Ishikawa (cell line): ENCODE measurements at regions not wholly inside any gene's neighbourhood (a gene's known extent, or its start where the extent isn't known, plus 50 kb on each side); places are given as distances from the start of the nearest gene placed in this dataset.

Experiments used
- CEBPB ChIP-seq: IDR thresholded peaks from 2 replicates; pipeline ENCODE4 v1.6.1; 2012
- CREB1 ChIP-seq: IDR thresholded peaks from 2 replicates; pipeline ENCODE4 v1.6.1; 2012; ENCODE audit warnings: low read depth
- EGR1 ChIP-seq: IDR thresholded peaks from 2 replicates; pipeline ENCODE4 v1.6.1; 2012
- EP300 ChIP-seq: IDR thresholded peaks from 2 replicates; pipeline ENCODE4 v1.6.1; 2012; ENCODE audit warnings: borderline replicate concordance
- FOXM1 ChIP-seq: IDR thresholded peaks from 2 replicates; pipeline ENCODE4 v1.6.1; 2012; ENCODE audit warnings: low read depth, borderline replicate concordance
- MAX ChIP-seq: IDR thresholded peaks from 2 replicates; pipeline ENCODE4 v1.6.1; 2012
- NFIC ChIP-seq: IDR thresholded peaks from 2 replicates; pipeline ENCODE4 v1.6.1; 2012
- RAD21 ChIP-seq: IDR thresholded peaks from 2 replicates; pipeline ENCODE4 v1.6.1; 2012; ENCODE audit warnings: low read depth
- REST ChIP-seq: IDR thresholded peaks from 2 replicates; pipeline ENCODE4 v1.6.1; 2012; ENCODE audit warnings: low read depth, mild to moderate bottlenecking
- TAF1 ChIP-seq: IDR thresholded peaks from 2 replicates; pipeline ENCODE4 v1.6.1; 2012; ENCODE audit warnings: low read depth, mild to moderate bottlenecking
- TCF12 ChIP-seq: IDR thresholded peaks from 2 replicates; pipeline ENCODE4 v1.6.1; 2012; ENCODE audit warnings: low read depth
- TEAD4 ChIP-seq: IDR thresholded peaks from 2 replicates; pipeline ENCODE4 v1.6.1; 2012
- USF1 ChIP-seq: IDR thresholded peaks from 2 replicates; pipeline ENCODE4 v1.6.1; 2012
- YY1 ChIP-seq: IDR thresholded peaks from 2 replicates; pipeline ENCODE4 v1.6.1; 2012; ENCODE audit warnings: low read depth
- ZBTB7A ChIP-seq: IDR thresholded peaks from 2 replicates; pipeline ENCODE4 v1.6.1; 2012; ENCODE audit warnings: low read depth

GRCh38 chr4:23320931-23321587, 568.8 kb downstream of the PPARGC1A start:
- TF ChIP-seq RAD21 = no peak
- TF ChIP-seq USF1 = no peak
- TF ChIP-seq REST = no peak
- no peak for TF ChIP-seq TCF12
- no peak for TF ChIP-seq EP300
- no peak for TF ChIP-seq TAF1
- no peak for TF ChIP-seq NFIC
- TF ChIP-seq CREB1 = no peak
- no peak for TF ChIP-seq EGR1
- no peak for TF ChIP-seq YY1
- TF ChIP-seq MAX = no peak
- no peak for TF ChIP-seq CEBPB
- no peak for TF ChIP-seq FOXM1
- TF ChIP-seq TEAD4 = no peak
- TF ChIP-seq ZBTB7A = no peak

GRCh38 chr4:23312686-23313085, 577.2 kb downstream of the PPARGC1A start:
- no peak for TF ChIP-seq TEAD4
- no peak for TF ChIP-seq NFIC
- no peak for TF ChIP-seq TAF1
- TF ChIP-seq FOXM1 = no peak
- TF ChIP-seq EGR1 = no peak
- no peak for TF ChIP-seq EP300
- no peak for TF ChIP-seq REST
- no peak for TF ChIP-seq CEBPB
- TF ChIP-seq RAD21 = no peak
- TF ChIP-seq TCF12 = no peak

GRCh38 chr4:23311983-23312382, 577.9 kb downstream of the PPARGC1A start:
- TF ChIP-seq TEAD4 (no peak), RAD21 (no peak), TCF12 (no peak), MAX (no peak), TAF1 (no peak), CEBPB (no peak), REST (no peak), EP300 (no peak), ZBTB7A (no peak), YY1 (no peak)

- TF ChIP-seq MAX (no peak), USF1 (no peak), REST (no peak), EGR1 (no peak), FOXM1 (no peak)
Observed at GRCh38 chr4:23305026-23305425, 584.8 kb downstream of the PPARGC1A start.
